Left ventricle myocardium superior (tissue), 1 donor: ENCODE measurements at regions not wholly inside any gene's neighbourhood (a gene's known extent, or its start where the extent isn't known, plus 50 kb on each side); places are given as distances from the start of the nearest gene placed in this dataset.
A peak's percentile ranks its signal among the peaks of the same experiment; 100 is the strongest.

Experiments used
- ATAC-seq: fragments of 200-7000 bp; cut with Tn5 transposase; one replicate; pipeline ENCODE4 v1.9.1; 2020; ENCODE audit warnings: mild to moderate bottlenecking, moderate library complexity
- DNase-seq: peaks from one replicate; pipeline ENCODE4 v3.0.0-alpha.2; 2020
- intact Hi-C: fragments of 100-400 bp; cut with micrococcal nuclease; formaldehyde crosslinking; loops from one replicate; pipeline ENCODE4 v1.11.0; 2022
- donor health status: DM: no; HTN: yes; CAD: no; lungs with severe emphysema.

DNA sequence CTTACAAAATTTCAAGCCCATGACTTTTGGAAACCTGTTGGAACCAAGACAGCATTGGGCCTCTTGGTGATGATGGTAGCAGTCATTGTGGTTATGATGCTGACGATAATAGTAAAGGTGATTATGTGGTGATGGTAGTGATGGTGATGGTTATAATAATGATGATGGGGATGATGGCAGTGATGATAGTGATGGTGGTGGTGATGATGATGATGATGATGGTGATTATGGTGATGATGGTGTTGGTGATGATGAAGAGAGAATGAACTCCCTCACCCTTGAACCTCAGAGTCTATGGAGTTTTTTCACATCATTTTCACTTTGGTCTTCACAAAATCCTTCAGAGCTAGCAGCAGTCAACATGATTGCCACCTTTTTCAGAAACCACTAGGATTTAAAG, 105.3 kb upstream of the ASIC2 start:
- intact Hi-C loops, result no loop called here
- ATAC-seq, result no peak
- no peak for DNase-seq

DNA sequence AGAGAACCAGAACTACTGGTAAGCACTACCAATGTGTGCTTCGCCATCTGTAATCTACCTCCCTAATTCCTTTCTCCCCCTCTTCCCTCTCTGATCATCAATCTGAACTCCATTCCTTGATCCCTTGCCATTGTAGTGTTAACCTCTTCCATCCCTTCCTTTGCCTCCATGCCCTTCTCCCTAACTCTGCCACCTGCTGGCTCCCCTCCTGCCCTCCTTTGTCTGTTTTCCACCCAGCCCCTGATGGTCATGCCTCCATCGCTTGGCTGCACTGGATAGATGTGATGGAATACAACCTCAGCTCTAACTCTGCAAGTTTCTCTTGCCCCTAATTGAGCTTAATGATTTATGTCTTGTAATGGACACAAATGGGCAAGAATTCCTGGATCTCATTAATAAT, 108.2 kb upstream of the ASIC2 start:
- no peak for DNase-seq
- intact Hi-C loops, result no loop called here
- no peak for ATAC-seq

DNA sequence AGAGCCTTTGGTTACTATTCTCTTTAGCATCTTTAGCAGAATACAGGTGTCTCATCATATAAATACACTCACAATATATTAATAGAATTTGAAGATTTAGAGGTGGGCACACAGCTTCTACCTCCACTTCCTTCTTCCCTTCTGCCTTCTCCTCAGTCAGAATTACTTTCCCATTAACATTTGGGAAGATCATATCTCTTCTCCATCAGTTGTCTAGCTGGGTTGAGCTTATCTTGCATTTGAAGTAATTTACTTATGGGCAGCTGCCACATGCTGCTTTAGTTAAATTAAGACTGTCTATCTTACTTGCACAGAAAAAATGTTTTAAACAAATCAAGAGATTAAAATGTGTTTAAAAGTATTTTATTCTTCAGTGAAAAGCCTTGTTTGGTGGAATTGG, 110.1 kb upstream of the ASIC2 start:
- intact Hi-C loops, result no loop called here
- DNase-seq, result no peak
- ATAC-seq, result no peak

DNA sequence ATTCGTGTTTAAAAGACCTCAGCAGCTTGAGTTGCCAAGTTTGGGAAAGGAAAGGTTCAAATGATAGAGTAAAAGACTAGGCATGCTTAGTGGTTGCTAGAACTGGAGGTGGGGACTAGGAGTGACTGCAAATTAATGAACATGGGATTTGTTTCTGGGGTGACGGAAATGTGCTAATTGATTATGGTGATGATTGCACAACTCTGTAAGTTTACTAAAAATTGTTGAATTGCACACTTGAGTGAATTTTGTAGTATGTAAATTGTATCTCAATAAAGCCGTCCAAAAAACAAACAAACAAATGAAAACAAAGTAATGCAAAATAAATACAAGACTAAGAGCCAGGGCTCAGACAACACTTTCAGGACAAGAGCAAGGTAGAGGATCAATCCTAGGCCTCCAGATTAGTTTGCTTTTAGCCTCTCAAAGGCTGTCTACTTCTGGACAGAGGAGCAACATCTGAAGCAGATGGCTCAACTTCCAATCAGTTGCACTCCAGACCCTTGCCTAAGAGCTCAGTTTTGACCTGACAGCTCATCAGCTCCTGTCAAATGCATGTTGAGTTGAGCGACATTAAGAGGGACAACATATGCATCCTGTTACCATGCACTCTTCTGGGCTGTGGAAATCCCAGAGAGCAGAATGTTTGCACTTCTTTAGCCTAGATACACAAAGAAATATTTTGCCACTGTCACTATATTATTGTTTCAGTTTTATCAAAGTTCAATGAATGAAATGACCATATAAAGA, 111.2 kb upstream of the ASIC2 start:
- DNase-seq, result no peak
- intact Hi-C loops, result no loop called here
- no peak for ATAC-seq

DNA sequence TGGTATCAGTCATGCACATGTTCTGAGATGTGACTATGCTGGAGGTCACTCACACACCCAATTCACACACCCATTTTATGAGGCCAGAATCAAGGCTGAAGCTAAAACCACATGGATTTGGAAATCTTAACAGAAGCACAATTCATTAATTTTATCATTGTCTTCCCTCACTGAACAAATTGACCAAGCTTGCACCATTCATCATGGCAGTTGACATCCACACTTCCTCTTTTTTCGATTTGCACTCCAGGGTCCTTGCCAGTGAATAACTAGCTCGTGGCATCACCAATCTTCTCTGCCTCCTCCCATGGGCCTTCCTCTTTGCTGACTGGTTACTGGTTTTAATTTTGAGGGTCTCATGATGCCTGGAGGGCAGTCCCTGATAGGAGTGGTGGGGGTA, 123.0 kb upstream of the ASIC2 start:
- DNase-seq, result no peak
- no peak for ATAC-seq
- intact Hi-C loops, result no loop called here

DNA sequence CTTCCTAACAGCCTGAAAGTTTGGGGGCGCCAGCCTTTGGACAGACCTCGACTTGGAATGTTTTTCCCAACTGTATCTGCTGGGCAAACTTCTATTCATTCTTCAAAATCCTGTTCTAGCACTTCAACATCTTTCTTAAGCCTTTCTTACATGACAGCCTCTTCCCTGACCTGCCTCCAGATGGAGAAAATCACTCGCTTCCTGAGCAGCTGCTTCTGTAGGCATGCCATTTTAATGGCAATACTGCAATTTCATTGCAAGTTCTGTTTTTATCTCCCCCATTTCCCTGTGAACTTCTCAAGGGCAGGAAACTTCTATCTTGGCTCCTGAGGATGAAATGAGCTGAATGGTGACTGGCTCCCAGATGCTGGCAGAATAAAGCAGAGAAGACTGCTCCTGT, 128.8 kb upstream of the ASIC2 start:
- DNase-seq, result no peak
- intact Hi-C loops, result no loop called here
- no peak for ATAC-seq

DNA sequence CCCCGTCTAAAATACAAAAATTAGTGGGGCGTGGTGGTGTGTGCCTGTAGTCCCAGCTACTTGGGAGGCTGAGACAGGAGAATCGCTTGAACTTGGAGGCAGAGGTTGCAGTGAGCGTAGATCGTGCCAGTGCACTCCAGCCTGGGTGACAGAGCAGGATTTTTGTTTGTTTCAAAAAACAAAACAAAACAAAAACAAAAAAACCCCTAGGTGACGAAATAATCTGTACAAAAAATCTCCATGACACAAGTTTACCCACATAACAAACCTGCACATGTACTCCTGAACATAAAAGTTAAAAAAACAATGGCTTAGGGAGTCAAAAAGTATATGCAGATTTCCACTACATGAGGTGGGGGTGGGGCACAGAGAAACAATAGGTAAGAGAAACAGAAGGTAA, 140.5 kb upstream of the ASIC2 start:
- no peak for ATAC-seq
- intact Hi-C loops, result no loop called here
- no peak for DNase-seq

DNA sequence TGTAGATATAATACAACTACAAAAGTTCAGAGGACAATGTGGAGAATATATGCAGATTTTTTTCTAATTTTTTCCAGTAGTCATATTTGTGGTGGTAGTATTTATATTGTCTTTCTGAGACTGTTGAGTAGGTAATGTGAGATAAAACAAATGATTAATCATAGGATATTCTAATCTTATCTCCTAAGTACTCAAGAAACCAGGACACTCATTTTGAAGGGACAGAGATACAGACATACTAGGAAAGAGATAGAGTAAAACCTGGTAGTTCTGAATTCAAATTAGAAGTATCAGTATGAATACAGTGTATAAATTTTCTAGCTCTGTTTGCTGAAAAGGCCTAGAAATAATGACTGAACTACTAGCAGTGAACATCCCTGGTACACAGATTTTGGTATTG, 141.7 kb upstream of the ASIC2 start:
- intact Hi-C loops, result no loop called here
- ATAC-seq (no peak), DNase-seq (no peak)

DNA sequence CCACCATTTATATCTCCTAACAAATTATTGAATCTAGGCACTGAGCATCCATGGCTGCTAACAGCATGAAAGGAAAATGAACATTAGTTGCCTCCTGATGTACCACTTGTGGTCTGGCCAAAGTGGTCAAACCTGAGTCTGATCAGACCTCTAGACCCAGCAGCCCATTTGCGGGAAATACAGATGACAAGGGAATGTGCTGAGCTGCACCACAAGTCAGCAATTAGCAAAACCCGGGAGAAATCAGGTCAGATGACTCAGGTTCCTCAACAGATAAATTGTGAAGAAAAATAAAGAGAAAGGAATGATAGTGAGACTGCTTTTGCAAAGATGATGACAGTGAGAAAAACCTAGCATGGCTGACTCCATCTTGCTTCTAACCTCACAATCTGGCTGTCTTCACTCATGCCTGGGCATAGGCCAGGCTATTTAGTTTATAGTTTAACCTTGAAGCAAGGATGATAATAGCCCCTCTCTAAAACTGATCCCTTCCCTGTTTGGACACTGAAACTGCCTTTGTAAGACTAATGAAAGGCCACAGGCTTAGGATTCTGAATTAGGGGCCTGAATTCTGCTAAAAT, 142.7 kb upstream of the ASIC2 start:
- no peak for DNase-seq
- no peak for ATAC-seq
- intact Hi-C loops, result no loop called here

DNA sequence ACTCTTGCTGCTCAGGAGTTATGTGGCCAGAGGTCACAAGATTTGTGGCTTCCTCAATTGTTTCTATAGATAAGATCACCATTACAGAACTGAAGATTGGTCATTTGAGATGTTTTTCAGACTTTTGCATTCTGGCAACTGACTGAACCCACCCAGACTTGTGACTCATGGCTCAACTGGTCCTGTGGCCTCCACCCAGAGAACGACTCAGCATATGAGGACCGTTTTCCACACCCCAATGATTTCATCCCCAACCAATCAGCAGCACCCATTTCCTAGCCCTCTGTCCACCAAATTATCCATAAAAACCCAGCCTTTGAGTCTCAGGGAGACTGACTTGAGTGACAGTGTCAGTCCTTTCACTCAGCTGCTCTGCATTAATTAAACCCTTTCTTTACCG, 143.2 kb upstream of the ASIC2 start:
- DNase-seq, result no peak
- peak; percentile 24 for ATAC-seq
- intact Hi-C loops, result no loop called here

DNA sequence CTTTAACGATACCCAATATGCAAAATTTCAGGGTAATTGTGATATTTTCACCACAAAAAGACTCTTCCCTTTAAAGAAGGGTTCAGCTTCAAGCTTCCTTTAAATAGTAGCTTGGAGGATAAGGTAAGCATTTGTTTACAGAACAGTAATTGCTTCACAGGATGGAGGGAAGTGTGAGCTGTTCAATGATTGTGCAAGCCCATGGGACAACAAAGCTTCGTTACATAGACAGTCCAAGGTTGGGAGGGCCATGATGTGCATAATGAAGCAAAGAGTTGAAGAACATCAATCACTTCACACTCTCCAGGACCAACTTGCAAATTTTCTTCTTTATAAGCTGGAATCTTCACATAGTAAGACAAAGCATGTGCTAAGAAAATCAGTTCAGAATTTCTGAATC, 145.0 kb upstream of the ASIC2 start:
- intact Hi-C loops, result no loop called here
- ATAC-seq, result no peak

DNA sequence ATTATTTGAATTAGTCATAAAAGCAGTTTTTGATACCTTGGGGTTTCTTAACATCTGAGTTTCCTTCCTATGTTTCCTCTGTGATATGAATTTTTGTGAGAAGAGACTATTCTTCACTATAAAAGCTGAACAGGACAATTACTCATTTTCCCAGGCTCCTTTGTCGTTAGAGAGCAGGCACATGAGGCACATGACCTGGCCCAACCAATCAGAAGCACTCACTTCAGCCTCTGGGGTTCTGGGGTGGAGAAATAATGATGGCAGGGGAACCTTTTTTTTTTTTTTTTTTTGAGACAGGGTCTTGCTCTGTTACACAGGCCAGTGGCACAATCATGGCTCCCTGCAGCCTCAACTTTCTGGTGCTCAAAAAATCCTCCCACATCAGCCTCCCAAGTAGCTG, 145.5 kb upstream of the ASIC2 start:
- intact Hi-C loops, result no loop called here
- ATAC-seq, result no peak
- no peak for DNase-seq

More for the DNA sequence above, 145.0 kb upstream of the ASIC2 start:
- DNase-seq, result no peak

DNA sequence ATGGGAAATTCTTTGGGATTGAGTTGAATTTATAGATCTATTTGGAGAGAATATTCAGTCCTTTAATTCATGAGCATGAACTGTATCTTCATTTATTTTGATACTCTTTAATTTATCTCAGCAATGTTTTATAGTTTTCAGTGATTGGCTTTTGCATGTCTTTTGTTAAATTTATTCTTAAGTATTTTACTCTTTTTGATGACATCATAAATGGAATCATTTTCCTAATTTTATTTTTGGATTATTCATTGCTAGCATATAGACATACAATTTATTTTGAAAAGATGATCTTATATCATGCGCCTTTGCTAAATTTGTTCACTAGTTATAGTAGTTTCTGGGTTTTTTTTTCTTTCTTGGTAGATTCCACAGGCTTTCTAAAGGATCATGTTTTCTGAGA, 149.2 kb upstream of the ASIC2 start:
- no peak for ATAC-seq
- intact Hi-C loops, result no loop called here
- DNase-seq, result no peak

DNA sequence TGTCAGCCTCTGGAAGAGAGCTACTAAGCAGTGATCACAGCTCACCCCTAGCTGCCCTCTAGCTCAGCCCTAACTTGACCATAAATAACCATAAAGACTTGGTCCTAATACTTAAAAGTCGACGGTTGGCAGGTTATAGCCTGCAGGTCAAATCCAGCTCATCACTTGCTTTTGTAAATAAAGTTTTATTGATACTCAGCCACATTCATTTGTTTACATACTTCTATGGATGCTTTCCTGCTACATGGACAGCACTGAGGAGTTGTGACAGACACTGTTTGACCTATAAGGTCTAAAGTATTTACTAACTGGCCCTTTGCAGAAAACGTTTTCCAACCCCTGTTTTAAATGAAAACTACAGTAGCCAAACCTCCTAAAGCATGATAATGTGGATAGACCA, 151.6 kb upstream of the ASIC2 start:
- intact Hi-C loops, result no loop called here
- no peak for DNase-seq
- ATAC-seq, result no peak

DNA sequence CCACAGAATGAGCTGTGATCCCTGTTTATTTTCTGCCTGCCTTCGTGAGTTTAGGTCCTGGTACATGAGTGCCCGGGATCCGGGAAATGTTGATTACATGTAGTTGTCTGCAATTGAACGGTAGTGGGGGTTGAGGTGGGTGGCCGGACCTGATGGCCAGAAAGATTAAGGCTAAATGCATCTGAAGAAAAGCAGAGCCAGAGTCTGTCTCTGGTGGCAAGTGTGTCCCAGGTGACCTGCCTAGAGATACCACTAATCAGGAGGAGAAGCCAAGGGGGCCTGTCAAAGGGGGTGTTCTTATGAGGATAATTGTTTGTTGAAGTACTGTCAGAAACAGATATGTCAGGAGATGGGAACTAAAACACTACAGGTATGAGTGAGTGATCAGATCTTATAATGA, 154.0 kb upstream of the ASIC2 start:
- ATAC-seq, result no peak
- intact Hi-C loops, result no loop called here

DNA sequence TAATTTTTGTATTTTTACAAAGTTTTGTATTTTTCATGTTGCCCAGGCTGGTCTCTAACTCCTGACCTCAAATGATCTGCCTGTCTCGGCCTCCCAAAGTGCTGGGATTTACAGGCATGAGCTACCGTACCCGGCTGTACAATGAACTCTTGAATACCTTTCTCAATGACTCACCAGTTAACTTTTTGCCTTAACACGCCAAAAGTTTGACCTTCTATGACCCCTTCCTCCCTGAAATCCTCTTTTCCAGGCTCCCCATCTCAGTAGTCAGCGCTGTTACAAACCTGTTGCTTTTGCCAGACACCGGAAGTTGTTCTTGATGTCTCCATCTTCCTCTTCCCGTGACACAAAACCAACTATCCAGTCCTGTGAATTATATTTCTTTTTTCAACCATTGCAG, 158.1 kb upstream of the ASIC2 start:
- no peak for DNase-seq
- intact Hi-C loops, result no loop called here
- ATAC-seq, result no peak

More for the DNA sequence above, 154.0 kb upstream of the ASIC2 start:
- DNase-seq, result no peak

DNA sequence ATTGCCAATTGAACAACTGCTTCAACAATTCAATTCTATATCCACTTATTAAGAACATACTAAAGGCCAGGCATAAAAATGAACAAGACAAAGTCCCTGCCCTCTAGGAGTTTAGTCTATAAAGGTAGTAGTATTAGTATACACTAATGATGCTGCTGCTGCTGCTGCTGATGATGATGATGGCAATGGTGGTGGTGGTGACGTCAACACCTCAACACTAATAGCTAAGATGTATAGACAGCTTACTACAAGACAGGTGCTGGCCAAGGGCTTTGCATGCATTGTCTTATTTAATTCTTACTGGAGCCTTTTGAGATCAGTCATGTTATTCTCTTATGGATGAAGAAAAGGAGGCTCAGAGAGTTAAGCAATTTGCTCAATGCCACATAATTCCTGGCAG, 164.4 kb upstream of the ASIC2 start:
- no peak for ATAC-seq
- intact Hi-C loops, result no loop called here
- DNase-seq, result no peak

DNA sequence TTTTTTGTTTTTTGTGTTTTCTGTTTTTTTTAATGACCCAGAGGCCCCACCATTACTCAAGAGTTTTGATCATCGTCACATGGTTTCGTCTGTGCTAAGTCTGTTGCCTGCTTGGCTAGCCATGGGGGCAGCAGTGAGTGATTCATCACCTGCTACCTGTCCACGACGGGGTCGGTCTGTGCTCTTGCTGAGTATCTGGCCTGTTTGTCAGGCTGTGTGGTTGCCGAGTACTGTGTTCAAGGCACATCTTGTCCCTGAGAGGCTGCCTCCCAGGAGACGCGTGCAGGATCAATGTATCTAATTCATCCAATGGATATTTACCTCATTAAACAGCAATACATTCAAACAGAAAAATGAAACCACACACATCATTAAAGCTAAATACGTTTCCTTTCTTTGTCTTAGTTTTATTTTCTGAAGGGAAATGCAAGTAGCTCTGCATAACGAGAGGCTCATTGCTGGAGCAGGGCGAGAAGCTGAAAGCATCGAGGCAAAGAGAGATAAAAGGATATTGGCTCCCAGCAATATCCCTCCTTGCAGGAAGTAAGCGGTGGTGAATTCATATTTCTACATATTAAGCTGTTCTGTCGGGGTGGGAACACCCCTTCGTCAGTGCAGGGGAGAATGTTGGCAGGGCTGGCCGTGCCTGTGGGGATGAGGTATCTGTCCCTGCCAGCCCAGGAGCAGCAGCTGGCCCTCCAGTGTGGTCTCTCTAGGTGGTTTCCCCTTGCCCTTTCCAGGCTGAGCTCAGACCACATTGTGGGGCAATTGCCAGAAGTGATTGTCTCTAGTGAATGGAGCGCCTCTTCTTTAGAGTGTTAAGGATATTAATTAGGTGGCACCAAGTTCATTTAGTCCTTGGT, 166.2 kb upstream of the ASIC2 start:
- DNase-seq (no peak), ATAC-seq (no peak)
- intact Hi-C loops, result no loop called here

DNA sequence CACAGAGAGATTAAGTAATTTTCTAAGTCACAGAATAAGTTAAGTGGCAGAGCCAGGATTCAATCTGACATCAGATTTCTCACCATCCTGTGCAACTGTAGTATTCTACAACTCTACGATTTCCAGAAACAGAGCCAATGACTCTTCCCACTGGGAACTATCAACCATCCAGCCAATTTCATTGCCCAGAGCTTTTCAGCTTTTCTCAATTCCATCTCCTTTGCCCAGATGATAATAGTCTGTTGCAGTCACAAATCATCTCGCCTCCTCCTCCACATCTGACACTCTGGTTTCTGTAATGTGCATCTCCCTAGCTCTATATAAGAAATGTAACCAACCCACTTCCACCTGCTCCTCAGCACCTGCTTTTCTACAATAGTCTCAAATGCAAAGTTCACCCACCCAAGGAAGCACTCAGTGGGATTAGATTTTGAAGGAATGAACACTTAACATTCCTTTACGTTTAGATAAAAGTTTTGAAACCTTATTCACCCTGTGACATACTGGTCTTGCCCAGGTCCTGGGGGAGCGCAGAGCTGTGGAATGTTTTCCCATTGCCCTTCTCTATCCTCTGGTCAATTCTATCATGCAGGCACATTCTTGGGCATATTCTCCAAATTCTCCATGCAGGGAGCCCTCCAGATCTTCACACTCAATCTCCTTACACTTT, 167.8 kb upstream of the ASIC2 start:
- intact Hi-C loops, result no loop called here
- no peak for ATAC-seq

DNA sequence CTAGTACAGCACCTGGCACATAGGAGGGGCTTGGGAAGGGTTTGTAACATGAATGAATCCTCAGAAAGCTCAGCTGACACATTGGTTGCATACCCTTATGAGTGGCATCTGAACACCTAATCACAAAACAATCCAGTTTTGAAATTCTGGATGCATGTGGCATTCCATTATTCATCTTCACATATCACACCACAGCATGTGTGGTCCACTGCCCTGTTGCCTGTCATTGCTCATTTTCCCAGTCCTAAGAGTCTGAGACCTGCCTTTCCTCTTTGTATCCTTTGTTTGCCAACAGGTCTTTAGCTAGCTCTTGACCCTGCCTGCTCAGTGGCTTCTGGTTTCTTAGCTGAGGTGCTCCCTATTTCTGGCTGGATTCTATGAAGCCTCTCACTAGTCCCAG, 170.8 kb upstream of the ASIC2 start:
- DNase-seq (no peak), ATAC-seq (no peak)
- intact Hi-C loops, result no loop called here

More for the DNA sequence above, 167.8 kb upstream of the ASIC2 start:
- no peak for DNase-seq
